Spleen (tissue), 11 donors: ENCODE measurements at regions not wholly inside any gene's neighbourhood (a gene's known extent, or its start where the extent isn't known, plus 50 kb on each side); places are given as distances from the start of the nearest gene placed in this dataset.

ENCODE experiments used
- DNase-seq: peaks from one replicate; pipeline ENCODE4 v3.0.0-alpha.2; 2020
- H3K27ac ChIP-seq, 8 donors: fragments of 200-600 bp; sonication (generic) in 7 of 8; 1 replicate in 4 of 8; 2 replicates in 4 of 8; pipeline versions ENCODE4 v1.5.0 to v1.8.0; 2016 to 2021; ENCODE audit warnings: inconsistent platforms in 4 of 8, mild to moderate bottlenecking in 4 of 8, moderate library complexity in 1 of 8
- H3K27me3 ChIP-seq, 7 donors: fragments of 200-600 bp; sonication (generic) in 6 of 7; replicated peaks in 1 of 7; 1 replicate in 4 of 7; 2 replicates in 3 of 7; pipeline versions ENCODE4 v1.5.0 to v1.8.0; 2016 to 2021; ENCODE audit warnings: inconsistent platforms in 3 of 7, mild to moderate bottlenecking in 1 of 7
- H3K36me3 ChIP-seq, 6 donors: fragments of 200-600 bp; sonication (generic) in 5 of 6; 1 replicate in 4 of 6; 2 replicates in 2 of 6; pipeline versions ENCODE4 v1.5.0 to v1.8.0; 2016 to 2021; ENCODE audit warnings: inconsistent platforms in 2 of 6
- H3K4me1 ChIP-seq, 6 donors: fragments of 200-600 bp; sonication (generic) in 5 of 6; 1 replicate in 3 of 6; 2 replicates in 3 of 6; pipeline versions ENCODE4 v1.5.0 to v1.8.0; 2016 to 2021; ENCODE audit warnings: inconsistent platforms in 3 of 6
- H3K4me3 ChIP-seq, 8 donors: fragments of 200-600 bp; sonication (generic) in 7 of 8; 1 replicate in 4 of 8; 2 replicates in 4 of 8; pipeline versions ENCODE4 v1.5.0 to v1.8.0; 2016 to 2021; ENCODE audit warnings: inconsistent platforms in 4 of 8, mild to moderate bottlenecking in 4 of 8, moderate library complexity in 2 of 8
- H3K9me3 ChIP-seq, 8 donors: fragments of 200-600 bp; sonication (generic) in 7 of 8; 1 replicate in 4 of 8; 2 replicates in 4 of 8; pipeline versions ENCODE4 v1.5.0 to v1.8.0; 2016 to 2021; ENCODE audit warnings: inconsistent platforms in 4 of 8
- POLR2A ChIP-seq, 3 donors: fragments of 450-650 bp; IDR thresholded peaks; one replicate each; pipeline ENCODE4 v1.5.1; 2017; ENCODE audit warnings: antibody characterized with exemption in 3 of 3, mild to moderate bottlenecking in 1 of 3
- POLR2AphosphoS5 ChIP-seq, 3 donors: sonication (generic); formaldehyde crosslinking; IDR thresholded peaks; one replicate each; pipeline ENCODE4 v1.5.1; 2017; ENCODE audit warnings: antibody characterized with exemption in 3 of 3
- WGBS, 5 donors: extraction: QIAGEN DNeasy Blood & Tissue Kit in 3 of 5; methylation state at CpG; one replicate each; pipeline versions ENCODE4 v1.1.5 to v1.1.7; 2013 to 2018; 5-methylcytosine and 5-hydroxymethylcytosine counted together
- intact Hi-C: fragments of 100-400 bp; cut with DNase I; formaldehyde crosslinking; loops from one replicate; pipeline ENCODE4 v1.15.0; 2023; ENCODE audit warnings: low total_unique reads
- TF ChIP-seq, protein P1 (sequence below), 11 experiments: fragments of 200-600 bp in 7 of 11; fragments of 450-650 bp in 4 of 11; sonication (generic) in 4 of 11; IDR thresholded peaks in 8 of 11; conservative IDR thresholded peaks in 3 of 11; 1 replicate in 7 of 11; 2 replicates in 4 of 11; pipeline versions ENCODE4 v1.4.0 to v1.8.0; 2016 to 2021; ENCODE audit warnings: antibody characterized with exemption in 11 of 11, inconsistent platforms in 4 of 11, mild to moderate bottlenecking in 1 of 11
- donor health status: healthy with polysubstance abuse.
- donor health status: DM: no; HTN: no; CAD: no; lungs with moderate emphysema.
- donor health status: DM: no; HTN: no; CAD: no.
- donor health status: Bipolar disorder and iron deficiency.
- donor health status: healthy.
- donor health status: DM: no; HTN: no; CAD: no.
- donor health status: DM: yes; HTN: yes; CAD: no.

DNA sequence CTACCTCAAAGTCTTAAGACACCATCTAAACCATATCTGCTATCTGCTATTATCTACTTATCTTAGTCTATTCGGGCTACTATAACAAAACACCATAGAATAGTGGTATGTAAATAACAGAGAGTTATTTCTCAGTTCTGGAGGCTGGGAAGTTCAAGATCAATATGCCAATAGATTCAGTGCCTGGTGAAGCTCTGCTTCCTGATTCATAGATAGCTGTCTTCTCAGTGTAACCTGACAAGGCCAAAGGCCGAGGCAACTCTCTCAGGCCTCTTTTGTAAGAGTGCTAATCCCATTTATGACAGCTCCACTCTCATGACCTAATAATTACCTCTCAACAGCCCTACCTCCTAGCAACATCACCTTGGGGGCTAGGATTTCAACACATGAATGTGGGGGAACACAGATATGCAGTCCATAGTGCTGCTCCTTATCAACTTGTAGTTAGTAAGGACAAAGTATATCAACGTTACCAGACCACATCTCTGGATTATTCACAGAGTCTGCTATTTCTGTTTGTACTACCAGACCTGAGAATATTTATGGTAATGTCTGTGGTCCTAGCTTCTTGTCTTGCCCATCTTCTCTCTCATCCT lies 297.8 kb downstream of the FOXG1 start:
- DNase-seq, result no peak
- H3K27ac ChIP-seq, result no peak overlapping the region
- no peaks in the 10 kb centered on the region for H3K27me3 ChIP-seq
- H3K4me3 ChIP-seq, result no peak overlapping the region
- H3K9me3 ChIP-seq, result peaks cover 0 to 25% (median 3%) of the 10 kb centered on the region in 8 donors
- intact Hi-C loops, result no loop called here
- H3K4me1 ChIP-seq, result no peaks in the 10 kb centered on the region
- 57 to 84% (median 75%) methylated on average over 3 of the region's 3 CpGs for WGBS, 5 donors
- no peak for TF ChIP-seq POLR2AphosphoS5 (IDR thresholded peaks at IDR 0.05)
- TF ChIP-seq, protein P1, sequence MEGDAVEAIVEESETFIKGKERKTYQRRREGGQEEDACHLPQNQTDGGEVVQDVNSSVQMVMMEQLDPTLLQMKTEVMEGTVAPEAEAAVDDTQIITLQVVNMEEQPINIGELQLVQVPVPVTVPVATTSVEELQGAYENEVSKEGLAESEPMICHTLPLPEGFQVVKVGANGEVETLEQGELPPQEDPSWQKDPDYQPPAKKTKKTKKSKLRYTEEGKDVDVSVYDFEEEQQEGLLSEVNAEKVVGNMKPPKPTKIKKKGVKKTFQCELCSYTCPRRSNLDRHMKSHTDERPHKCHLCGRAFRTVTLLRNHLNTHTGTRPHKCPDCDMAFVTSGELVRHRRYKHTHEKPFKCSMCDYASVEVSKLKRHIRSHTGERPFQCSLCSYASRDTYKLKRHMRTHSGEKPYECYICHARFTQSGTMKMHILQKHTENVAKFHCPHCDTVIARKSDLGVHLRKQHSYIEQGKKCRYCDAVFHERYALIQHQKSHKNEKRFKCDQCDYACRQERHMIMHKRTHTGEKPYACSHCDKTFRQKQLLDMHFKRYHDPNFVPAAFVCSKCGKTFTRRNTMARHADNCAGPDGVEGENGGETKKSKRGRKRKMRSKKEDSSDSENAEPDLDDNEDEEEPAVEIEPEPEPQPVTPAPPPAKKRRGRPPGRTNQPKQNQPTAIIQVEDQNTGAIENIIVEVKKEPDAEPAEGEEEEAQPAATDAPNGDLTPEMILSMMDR (IDR thresholded peaks at IDR 0.05 in 8 of 11, conservative IDR thresholded peaks at IDR 0.05 in 3 of 11), result no peak
- no peak for TF ChIP-seq POLR2A (IDR thresholded peaks at IDR 0.05)
- H3K36me3 ChIP-seq, result no peaks in the 10 kb centered on the region

DNA sequence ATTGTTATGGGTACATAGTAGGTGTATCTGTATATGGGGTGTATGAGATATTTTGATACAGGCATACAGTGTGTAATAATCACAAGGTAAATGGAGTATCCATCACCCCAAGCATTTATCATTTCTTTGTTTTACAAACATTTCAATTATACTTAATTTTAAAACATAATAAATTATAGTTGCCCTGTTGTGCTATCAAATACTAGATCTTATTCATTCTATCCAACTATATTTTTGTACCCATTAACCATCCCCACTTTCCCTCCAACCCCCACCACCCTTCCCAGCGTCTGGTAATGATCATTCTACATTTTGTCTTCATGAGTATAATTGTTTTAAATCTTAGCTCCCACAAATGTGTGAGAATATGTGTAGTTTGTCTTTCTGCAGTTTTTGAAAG lies 302.6 kb downstream of the FOXG1 start:
- Histone ChIP-seq H3K36me3 (no peaks in the 10 kb centered on the region), H3K4me1 (no peaks in the 10 kb centered on the region), H3K27ac (no peak overlapping the region), H3K27me3 (no peaks in the 10 kb centered on the region), H3K9me3 (peaks cover 0 to 30% (median 8%) of the 10 kb centered on the region in 8 donors), H3K4me3 (no peak overlapping the region)
- intact Hi-C loops, result no loop called here
- WGBS, 5 donors, result 66 to 82% (median 68%) methylated on average over 1 of the region's 1 CpG
- DNase-seq, result no peak
- TF ChIP-seq, protein P1 (IDR thresholded peaks at IDR 0.05 in 8 of 11, conservative IDR thresholded peaks at IDR 0.05 in 3 of 11), result no peak
- no peak for TF ChIP-seq POLR2AphosphoS5 (IDR thresholded peaks at IDR 0.05)
- TF ChIP-seq POLR2A (IDR thresholded peaks at IDR 0.05), result no peak

DNA sequence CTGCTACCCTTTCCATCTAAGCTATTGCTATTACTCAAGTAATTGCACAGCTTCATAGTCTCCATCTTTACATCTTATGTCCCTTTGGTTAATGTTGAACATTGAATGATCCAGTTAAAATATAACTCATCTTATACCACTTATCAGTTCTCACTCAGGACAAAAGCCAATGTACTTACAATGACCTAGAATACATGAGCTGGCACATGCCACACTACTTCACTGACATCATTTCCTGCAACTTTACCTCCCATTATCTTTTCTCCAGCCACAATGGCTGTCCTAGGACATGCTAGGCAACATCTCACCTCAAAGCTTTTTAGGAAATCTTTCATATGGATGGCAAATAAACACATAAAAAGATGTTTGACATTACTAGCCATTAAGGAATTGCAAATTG lies 309.2 kb downstream of the FOXG1 start:
- no peaks in the 10 kb centered on the region for H3K4me1 ChIP-seq
- no peak for TF ChIP-seq POLR2A (IDR thresholded peaks at IDR 0.05)
- TF ChIP-seq, protein P1 (IDR thresholded peaks at IDR 0.05 in 8 of 11, conservative IDR thresholded peaks at IDR 0.05 in 3 of 11), result no peak
- TF ChIP-seq POLR2AphosphoS5 (IDR thresholded peaks at IDR 0.05), result no peak
- intact Hi-C loops, result no loop called here

DNA sequence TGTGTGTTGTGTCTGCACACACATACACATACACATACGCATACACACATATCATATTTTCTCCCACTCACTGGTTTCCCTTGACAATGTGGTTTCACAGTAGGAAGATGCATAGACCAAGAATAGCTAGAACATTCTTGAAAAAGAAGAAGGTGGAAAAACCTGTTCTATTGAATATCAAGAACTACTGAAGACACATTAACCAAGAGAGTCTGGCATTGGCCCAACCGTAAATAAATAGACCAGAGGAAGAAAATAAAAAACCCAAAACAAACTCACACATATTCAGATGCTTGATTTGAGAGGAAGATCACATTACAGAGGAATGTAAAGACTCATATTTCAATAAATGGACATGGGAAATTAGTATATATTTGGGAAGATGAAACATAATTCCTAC lies 311.3 kb downstream of the FOXG1 start:
- H3K4me3 ChIP-seq, result no peak overlapping the region
- WGBS, 5 donors, result 82 to 90% (median 88%) methylated on average over 2 of the region's 2 CpGs
- no peaks in the 10 kb centered on the region for H3K27me3 ChIP-seq
- DNase-seq, result no peak
- H3K4me1 ChIP-seq, result no peaks in the 10 kb centered on the region
- H3K36me3 ChIP-seq, result no peaks in the 10 kb centered on the region
- TF ChIP-seq POLR2A (IDR thresholded peaks at IDR 0.05), result no peak
- TF ChIP-seq POLR2AphosphoS5 (IDR thresholded peaks at IDR 0.05), result no peak
- TF ChIP-seq, protein P1 (IDR thresholded peaks at IDR 0.05 in 8 of 11, conservative IDR thresholded peaks at IDR 0.05 in 3 of 11), result no peak
- no peak overlapping the region for H3K27ac ChIP-seq
- peaks cover 0 to 8% (median 0%) of the 10 kb centered on the region in 8 donors for H3K9me3 ChIP-seq
- intact Hi-C loops, result no loop called here

More for the DNA sequence above, 309.2 kb downstream of the FOXG1 start:
- H3K36me3 ChIP-seq, result no peaks in the 10 kb centered on the region
- H3K27ac ChIP-seq, result no peak overlapping the region
- H3K27me3 ChIP-seq, result no peaks in the 10 kb centered on the region
- DNase-seq, result no peak
- H3K9me3 ChIP-seq, result peaks cover 0 to 19% (median 0%) of the 10 kb centered on the region in 8 donors
- H3K4me3 ChIP-seq, result no peak overlapping the region
